GM12872 (cell line): ENCODE measurements at regions not wholly inside any gene's neighbourhood (a gene's known extent, or its start where the extent isn't known, plus 50 kb on each side); places are given as distances from the start of the nearest gene placed in this dataset.

ENCODE experiments used
- TF ChIP-seq, protein P1 (sequence below): IDR thresholded peaks from 3 replicates; pipeline ENCODE4 v1.5.1; 2011; ENCODE audit warnings: low read depth, mild to moderate bottlenecking, low read length, moderate library complexity; ENCODE audit not compliant: insufficient read depth

DNA sequence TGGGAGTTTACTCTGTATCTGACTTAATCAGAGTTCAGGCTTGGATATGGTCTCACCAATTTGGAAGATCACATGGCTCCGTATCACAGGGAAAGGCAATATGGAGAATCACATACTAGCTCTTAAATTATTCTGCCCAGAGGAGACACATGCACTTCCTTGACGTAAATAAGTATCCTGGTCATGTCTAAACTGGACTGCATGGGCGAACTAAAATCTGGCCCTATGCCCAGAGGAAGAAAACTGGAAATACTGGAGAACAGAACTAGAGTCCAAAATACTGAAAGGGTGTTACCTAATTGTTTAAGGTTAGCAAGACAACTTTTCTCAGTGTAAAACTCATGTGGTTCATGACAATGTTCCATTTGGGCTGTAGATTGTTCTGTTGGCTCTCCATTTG is 832.3 kb downstream of the RAB28 start:
- TF ChIP-seq, protein P1, sequence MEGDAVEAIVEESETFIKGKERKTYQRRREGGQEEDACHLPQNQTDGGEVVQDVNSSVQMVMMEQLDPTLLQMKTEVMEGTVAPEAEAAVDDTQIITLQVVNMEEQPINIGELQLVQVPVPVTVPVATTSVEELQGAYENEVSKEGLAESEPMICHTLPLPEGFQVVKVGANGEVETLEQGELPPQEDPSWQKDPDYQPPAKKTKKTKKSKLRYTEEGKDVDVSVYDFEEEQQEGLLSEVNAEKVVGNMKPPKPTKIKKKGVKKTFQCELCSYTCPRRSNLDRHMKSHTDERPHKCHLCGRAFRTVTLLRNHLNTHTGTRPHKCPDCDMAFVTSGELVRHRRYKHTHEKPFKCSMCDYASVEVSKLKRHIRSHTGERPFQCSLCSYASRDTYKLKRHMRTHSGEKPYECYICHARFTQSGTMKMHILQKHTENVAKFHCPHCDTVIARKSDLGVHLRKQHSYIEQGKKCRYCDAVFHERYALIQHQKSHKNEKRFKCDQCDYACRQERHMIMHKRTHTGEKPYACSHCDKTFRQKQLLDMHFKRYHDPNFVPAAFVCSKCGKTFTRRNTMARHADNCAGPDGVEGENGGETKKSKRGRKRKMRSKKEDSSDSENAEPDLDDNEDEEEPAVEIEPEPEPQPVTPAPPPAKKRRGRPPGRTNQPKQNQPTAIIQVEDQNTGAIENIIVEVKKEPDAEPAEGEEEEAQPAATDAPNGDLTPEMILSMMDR = no peak

DNA sequence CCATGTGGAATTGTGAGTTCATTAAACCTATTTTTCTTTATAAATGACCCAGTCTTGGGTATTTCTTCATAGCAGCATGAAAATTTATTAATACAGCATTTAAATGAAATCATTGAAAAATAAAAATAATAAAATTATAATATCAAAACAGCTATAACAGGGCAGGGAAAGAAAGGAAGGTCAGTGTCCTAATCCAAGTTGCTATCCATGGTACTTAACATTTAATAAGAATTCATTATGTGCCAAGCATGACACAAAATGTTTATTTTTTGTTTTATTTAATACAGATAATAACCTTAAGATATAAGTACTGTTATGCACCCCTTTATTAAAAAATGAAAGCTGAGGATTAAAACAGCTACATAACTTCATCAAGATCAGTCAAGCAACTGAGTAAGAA is 838.4 kb downstream of the RAB28 start:
- TF ChIP-seq, protein P1 = no peak

DNA sequence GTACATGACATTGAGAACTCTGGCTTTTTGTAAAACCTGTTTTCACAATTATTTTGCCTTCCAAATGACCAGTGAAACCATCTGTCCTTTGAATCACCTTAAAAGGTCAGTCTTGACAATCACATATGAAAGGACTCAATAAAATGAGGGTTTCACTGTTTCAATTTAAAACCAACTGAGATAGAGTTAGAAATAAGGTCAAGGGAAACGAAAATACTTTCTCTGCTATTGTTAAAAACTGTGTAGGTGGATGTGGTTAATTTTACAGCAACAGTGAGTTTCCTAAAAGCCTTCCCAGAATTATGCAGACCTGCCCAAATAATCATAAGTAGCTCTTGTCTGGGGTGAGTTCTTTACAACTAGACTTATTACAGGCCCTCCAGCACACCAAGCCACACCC is 839.9 kb downstream of the RAB28 start:
- TF ChIP-seq, protein P1 = no peak

DNA sequence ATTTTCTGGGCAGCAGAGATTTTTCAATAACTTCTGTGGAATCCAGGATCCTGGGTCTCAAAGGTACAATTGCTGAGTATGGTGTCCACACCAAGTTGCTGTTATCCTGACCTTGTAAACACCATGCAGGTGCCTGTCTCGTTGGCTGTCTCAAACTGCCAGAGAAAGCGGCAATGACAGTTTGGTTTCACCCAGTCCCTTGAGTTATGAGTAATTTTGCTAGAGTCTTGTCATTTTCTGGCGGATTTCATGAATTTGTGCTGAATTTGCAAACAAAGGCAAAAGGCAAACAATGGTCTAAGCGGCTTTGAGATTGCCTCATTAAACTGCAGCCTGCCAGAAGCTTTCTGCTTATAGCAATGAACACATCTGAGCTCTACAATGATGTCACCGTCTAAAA is 847.9 kb downstream of the RAB28 start:
- TF ChIP-seq, protein P1 = no peak

DNA sequence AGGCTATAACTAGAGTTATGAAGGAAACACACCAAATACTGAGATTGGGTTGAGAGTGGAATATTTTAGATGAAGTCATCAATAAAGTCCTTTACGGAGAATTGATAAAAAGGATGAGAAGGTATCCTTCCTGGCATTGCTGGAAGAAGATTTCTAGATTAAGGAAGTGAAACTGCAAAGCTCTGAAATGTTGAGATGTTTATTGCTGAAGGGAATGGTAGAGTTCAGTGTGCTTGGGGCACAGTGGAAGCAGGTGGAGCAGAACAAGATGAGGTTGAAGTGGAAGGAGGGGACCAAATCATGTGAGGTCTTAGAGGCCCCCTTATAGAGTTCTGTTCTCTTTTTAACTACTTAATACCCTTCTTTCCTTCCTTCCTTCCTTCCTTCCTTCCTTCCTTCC is 848.5 kb downstream of the RAB28 start:
- TF ChIP-seq, protein P1 = no peak

DNA sequence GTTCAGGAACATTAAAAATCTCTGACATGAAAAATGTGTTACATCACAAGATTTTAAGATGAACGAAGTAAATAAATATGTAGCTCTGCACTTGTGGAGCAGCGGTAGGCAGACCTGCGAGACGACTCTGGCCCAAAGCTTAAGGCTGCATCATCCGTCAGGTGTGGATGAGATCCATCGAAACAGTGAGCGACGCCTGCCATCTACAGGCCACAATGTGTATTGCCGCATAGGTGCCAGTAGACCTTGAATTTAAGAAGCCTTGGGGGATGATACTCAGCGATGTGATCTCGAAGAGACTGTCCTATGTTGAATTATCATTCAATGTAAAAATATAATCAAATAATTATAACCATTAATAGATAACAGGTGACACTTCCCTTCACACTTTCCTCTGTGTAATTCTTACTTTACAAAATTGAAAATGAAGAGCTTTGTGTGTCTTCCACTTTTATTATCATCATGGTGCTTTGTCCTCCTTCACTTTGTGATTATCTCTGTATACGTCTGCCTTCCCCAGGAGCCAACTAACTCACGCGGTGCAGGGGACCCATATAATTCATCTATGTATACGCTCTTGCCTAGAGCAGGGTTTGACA is 851.0 kb downstream of the RAB28 start:
- TF ChIP-seq, protein P1 = peak; percentile 87

DNA sequence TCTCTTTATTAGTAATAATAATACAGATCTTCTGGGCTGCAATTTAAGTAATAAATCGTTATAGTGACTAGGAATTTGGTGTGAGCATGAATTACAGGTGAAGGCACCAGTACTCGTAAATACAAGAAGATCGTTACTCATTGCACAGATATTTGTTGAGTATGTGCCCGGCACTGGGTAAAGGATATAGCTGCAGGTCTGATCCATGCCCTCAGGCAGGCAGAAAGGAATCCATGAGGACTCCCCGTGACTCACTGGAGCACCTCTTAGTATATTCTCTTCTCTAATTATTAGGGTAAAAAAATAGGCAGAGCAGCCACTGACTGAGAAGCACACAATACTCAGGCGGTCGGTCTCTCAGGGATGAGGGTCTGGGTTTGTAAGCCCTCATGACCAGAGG is 868.3 kb downstream of the RAB28 start:
- TF ChIP-seq, protein P1 = no peak
